SU-DHL-6 (cell line): ENCODE measurements at regions not wholly inside any gene's neighbourhood (a gene's known extent, or its start where the extent isn't known, plus 50 kb on each side); places are given as distances from the start of the nearest gene placed in this dataset.

ENCODE experiments used
- H2AFZ ChIP-seq: fragments of 200-600 bp; sonication (generic); 2 replicates; pipeline ENCODE4 v1.6.1; 2014; ENCODE audit warnings: low read depth, mild to moderate bottlenecking, moderate library complexity, mixed read lengths, antibody characterized with exemption, low read length; ENCODE audit not compliant: severe bottlenecking
- H3F3A ChIP-seq: fragments of 200-600 bp; shearing (Covaris generic); 2 replicates; pipeline ENCODE4 v1.6.0; 2016; ENCODE audit warnings: antibody characterized with exemption, mild to moderate bottlenecking; ENCODE audit not compliant: insufficient read depth
- H3K27ac ChIP-seq: fragments of 200-600 bp; sonication (generic); 2 replicates; pipeline ENCODE4 v1.5.1; 2016; ENCODE audit warnings: low read depth, mild to moderate bottlenecking, low read length, moderate library complexity, mixed read lengths
- H3K27me3 ChIP-seq: fragments of 200-600 bp; sonication (generic), shearing (Covaris generic); 2 replicates; pipeline ENCODE4 v1.6.0; 2014; ENCODE audit warnings: mild to moderate bottlenecking, low read length
- H3K36me3 ChIP-seq: fragments of 200-600 bp; sonication (generic); 2 replicates; pipeline ENCODE4 v1.6.1; 2014; ENCODE audit warnings: mild to moderate bottlenecking, low read length, mixed read lengths
- H3K4me2 ChIP-seq: fragments of 300-600, 200-600 bp; shearing (Covaris generic), sonication (generic); 2 replicates; pipeline ENCODE4 v1.6.0; 2014; ENCODE audit warnings: low read length, low read depth, mild to moderate bottlenecking; ENCODE audit not compliant: poor library complexity, severe bottlenecking
- H3K4me3 ChIP-seq: fragments of 200-600 bp; sonication (generic); 2 replicates; pipeline ENCODE4 v1.5.1; 2014; ENCODE audit warnings: antibody characterized with exemption, low read length, mild to moderate bottlenecking, mixed read lengths; ENCODE audit not compliant: insufficient read depth, poor library complexity, severe bottlenecking
- H3K79me2 ChIP-seq: fragments of 200-600 bp; sonication (generic); 2 replicates; pipeline ENCODE4 v1.6.1; 2014; ENCODE audit warnings: mild to moderate bottlenecking, low read length, moderate library complexity; ENCODE audit not compliant: insufficient read depth
- H3K9ac ChIP-seq: fragments of 200-600 bp; sonication (generic); 2 replicates; pipeline ENCODE4 v1.7.0; 2014; ENCODE audit warnings: mild to moderate bottlenecking, low read length
- H3K9me2 ChIP-seq: fragments of 200-600 bp; sonication (generic); replicated peaks from 2 replicates; pipeline ENCODE4 v1.6.1; 2014; ENCODE audit warnings: low read length; ENCODE audit not compliant: insufficient read depth
- H3K9me3 ChIP-seq: fragments of 200-600 bp; sonication (generic); 2 replicates; pipeline ENCODE4 v1.6.1; 2014; ENCODE audit warnings: low read length, mixed read lengths; ENCODE audit not compliant: insufficient read depth
- H4K20me1 ChIP-seq: fragments of 200-600 bp; sonication (generic); 2 replicates; pipeline ENCODE4 v1.6.1; 2014; ENCODE audit warnings: low read depth, mild to moderate bottlenecking, antibody characterized with exemption, low read length, moderate library complexity, mixed read lengths
- CTCF ChIP-seq: fragments of 200-600 bp; sonication (generic); IDR thresholded peaks from one replicate; pipeline ENCODE4 v1.5.1; 2017; ENCODE audit warnings: antibody characterized with exemption, mild to moderate bottlenecking, low read length, moderate library complexity; ENCODE audit not compliant: insufficient read depth, poor library complexity, severe bottlenecking
- EZH2phosphoT487 ChIP-seq: fragments of 200-600 bp; sonication (generic), shearing (Covaris generic); conservative IDR thresholded peaks from 2 replicates; pipeline ENCODE4 v1.6.1; 2018; ENCODE audit warnings: mild to moderate bottlenecking, antibody characterized with exemption, low read length, moderate library complexity, mixed read lengths

GRCh38 chr4:45317739-45318138, 591.4 kb upstream of the GNPDA2 start:
- no peak overlapping the region for H3K9ac ChIP-seq
- H2AFZ ChIP-seq, result no peak overlapping the region
- H3K27me3 ChIP-seq, result no peaks in the 10 kb centered on the region
- no peak overlapping the region for H3K27ac ChIP-seq
- no peaks in the 10 kb centered on the region for H3K36me3 ChIP-seq
- H3F3A ChIP-seq, result no peaks in the 10 kb centered on the region
- H3K9me2 ChIP-seq, result no peaks in the 10 kb centered on the region
- TF ChIP-seq EZH2phosphoT487, result no peak
- TF ChIP-seq CTCF, result no peak
- H4K20me1 ChIP-seq, result no peaks in the 10 kb centered on the region
- no peaks in the 10 kb centered on the region for H3K79me2 ChIP-seq
- no peak overlapping the region for H3K4me3 ChIP-seq
- no peaks in the 10 kb centered on the region for H3K9me3 ChIP-seq
- no peak overlapping the region for H3K4me2 ChIP-seq

GRCh38 chr4:45317276-45317675, 590.9 kb upstream of the GNPDA2 start:
- TF ChIP-seq CTCF (no peak), EZH2phosphoT487 (no peak)
- H3K9ac ChIP-seq, result no peak overlapping the region
- H3K9me3 ChIP-seq, result no peaks in the 10 kb centered on the region

DNA sequence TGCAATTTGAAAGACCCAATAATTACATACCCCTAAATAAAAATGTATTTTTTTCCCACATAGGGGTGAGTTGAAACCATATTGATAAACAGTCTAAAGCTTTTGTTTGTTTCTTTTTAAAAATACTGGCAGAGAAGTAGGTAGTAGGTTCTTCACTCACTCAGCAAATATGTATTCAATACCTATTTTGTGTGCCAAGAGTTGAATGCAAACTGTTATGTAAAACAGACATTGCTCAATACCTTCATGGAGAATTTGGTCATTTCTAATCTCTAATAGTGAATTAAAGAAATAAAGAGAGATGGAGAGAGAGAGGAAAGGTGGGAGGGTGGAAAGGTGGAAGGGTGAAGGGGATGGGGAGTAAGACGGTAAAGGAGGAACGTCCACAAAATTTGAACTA, 589.9 kb upstream of the GNPDA2 start:
- Histone ChIP-seq H3K4me3 (no peak overlapping the region), H3K9ac (no peak overlapping the region), H3K27me3 (no peaks in the 10 kb centered on the region), H3K36me3 (no peaks in the 10 kb centered on the region), H2AFZ (no peak overlapping the region), H3K9me3 (no peaks in the 10 kb centered on the region), H3K9me2 (no peaks in the 10 kb centered on the region), H3K79me2 (no peaks in the 10 kb centered on the region), H3F3A (no peaks in the 10 kb centered on the region), H4K20me1 (no peaks in the 10 kb centered on the region), H3K4me2 (no peak overlapping the region), H3K27ac (no peak overlapping the region)
- TF ChIP-seq CTCF, result no peak
- TF ChIP-seq EZH2phosphoT487, result no peak

More at GRCh38 chr4:45317276-45317675, 590.9 kb upstream of the GNPDA2 start:
- H2AFZ ChIP-seq, result no peak overlapping the region
- no peaks in the 10 kb centered on the region for H3K27me3 ChIP-seq
- no peaks in the 10 kb centered on the region for H4K20me1 ChIP-seq
- H3K79me2 ChIP-seq, result no peaks in the 10 kb centered on the region
- no peaks in the 10 kb centered on the region for H3F3A ChIP-seq
- H3K9me2 ChIP-seq, result no peaks in the 10 kb centered on the region
- H3K4me3 ChIP-seq, result no peak overlapping the region
- no peaks in the 10 kb centered on the region for H3K36me3 ChIP-seq
- no peak overlapping the region for H3K4me2 ChIP-seq
- H3K27ac ChIP-seq, result no peak overlapping the region

DNA sequence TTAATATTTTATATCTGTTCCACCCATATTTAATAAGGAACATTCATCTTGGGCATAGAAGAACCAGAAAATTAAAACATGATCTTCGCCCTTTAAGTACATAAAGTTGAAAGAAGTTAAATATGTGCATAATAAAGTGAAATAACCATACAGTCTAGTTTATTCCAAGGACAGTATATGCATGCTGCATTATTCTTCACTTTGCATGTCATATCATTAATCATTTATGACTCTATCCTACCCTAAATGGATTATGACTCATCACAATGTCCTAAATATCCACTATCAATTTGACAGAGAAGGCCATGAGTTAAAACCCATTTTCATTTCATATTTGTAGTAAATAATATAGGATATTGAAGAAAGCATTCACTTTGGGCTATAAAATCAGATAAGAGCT, 576.5 kb upstream of the GNPDA2 start:
- Histone ChIP-seq H3K4me3 (no peak overlapping the region), H4K20me1 (no peaks in the 10 kb centered on the region), H3K27me3 (no peaks in the 10 kb centered on the region), H3K27ac (no peak overlapping the region), H3F3A (no peaks in the 10 kb centered on the region), H3K9me3 (no peaks in the 10 kb centered on the region; the same call in 1 of the 2 replicates), H3K79me2 (no peaks in the 10 kb centered on the region), H3K9ac (no peak overlapping the region), H3K4me2 (no peak overlapping the region), H3K9me2 (no peaks in the 10 kb centered on the region), H2AFZ (no peak overlapping the region), H3K36me3 (no peaks in the 10 kb centered on the region)
- no peak for TF ChIP-seq CTCF
